ENCODE measurements at regions not wholly inside any gene's neighbourhood (a gene's known extent, or its start where the extent isn't known, plus 50 kb on each side); places are given as distances from the start of the nearest gene placed in this dataset.
"Not testable (repeated sequence)": the region's sequence is repeated elsewhere in the genome, so short reads cannot be mapped to it uniquely, and the experiment has no call there.

DNA sequence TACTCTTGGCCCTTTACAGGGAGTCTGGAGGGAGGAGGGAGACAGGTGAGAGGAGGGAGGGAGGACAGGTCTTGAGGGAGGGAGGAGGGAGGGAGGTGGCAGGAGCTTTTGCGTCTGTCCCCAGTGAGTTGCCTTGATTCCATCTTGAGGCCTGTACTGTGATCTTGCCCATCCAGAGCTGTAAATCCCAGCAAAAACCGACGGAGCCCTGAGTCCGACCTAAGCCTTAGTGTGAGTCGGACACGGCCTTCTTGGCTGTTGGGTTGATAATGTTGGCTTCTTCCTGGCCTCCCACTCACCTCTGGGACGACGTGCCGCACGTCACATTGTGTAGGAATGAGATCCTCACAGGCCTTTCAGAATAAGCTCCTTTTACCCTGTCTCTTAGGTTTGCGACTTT, 72.5 kb downstream of the RGS12 start:
- DNase-seq = no peak

DNA sequence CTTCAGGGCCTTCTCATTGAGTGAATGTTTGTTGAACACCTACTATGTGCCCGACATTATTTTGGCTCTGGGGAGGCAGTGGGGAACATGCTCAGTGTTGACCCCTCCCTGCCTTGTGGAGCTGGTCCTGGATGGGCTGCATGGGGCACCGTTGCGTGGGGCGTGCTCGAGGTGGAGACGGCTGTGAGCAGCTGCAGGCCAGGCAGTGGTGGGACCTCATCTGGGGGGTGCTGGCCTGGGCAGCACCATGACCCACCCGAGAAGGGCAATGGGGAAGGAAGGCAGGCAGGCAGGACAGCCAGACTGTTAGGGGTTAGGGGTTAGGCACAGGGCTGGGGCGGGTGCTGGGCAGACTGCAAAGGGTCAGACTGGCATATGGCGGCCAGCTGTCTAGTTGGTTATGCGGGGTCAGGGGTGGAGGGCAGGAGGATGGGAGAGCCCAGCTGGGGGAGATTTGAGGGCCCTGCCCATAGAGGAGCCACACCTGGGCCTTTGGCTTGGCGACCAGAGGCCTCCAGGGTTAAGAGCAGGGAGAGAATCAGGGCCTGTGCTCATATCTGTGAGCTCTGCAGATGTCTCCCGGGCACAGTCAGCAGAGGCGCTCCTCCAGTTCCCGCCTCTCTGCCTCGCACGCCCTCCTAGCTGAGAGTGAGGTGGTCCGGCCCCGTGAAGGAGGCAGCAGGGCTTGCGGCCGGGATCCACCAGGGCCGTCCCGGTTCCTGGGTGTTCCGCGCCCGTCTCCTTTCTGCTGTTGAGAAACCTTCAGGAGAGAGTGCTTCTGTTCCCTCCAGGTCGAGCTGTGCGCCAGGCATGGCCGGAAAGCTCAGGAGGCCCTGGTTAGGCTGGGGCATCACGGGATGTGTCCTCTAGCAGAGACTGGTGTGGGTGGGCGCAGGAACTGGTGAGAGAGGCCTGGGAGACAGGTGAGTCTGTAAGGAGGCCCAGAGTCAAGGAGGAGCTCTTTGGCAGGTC, 73.3 kb downstream of the RGS12 start:
- no peak for DNase-seq

DNA sequence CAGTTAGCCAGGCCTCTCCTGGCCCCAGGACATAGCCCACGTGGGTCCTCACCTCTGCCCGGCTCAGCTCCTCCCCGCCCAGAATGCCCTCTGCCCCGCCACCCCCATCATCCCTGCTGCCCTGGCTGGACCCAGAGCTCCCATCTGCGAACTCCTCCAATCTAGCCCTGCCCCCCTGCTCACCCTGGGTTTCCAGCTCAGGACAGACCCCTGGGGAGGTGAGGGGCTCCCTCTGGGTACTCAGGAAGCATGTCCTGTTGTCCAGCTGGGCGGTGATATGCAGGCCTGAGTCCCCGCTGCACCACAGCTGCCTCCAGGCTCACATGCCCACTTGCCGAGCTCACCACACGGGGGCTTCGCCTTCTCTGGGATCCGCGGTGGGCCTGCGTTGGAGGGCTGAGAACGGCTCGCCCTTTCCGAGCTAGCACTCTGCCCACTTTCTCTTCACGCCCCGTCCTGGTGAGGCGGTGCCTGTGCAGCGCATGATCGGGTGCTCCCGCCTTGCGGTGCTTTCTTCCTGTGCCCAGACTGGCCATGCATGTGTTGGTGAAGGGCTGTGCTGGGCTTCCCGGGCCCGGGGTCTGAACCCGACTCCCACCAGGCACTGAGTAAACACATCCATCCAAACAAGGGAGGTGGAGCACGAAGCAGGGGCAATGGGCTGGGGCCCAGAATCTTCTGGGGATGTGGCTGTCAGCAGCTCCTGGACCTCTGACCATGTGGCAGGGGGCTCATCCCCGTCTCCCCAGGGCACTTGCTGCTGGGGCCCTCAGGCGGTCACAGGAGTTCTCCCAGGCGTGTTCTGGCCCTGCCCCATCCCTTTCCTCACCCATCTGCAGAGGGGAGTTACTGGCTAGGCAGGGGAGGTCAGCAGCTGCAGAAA, 74.3 kb downstream of the RGS12 start:
- DNase-seq = no peak

DNA sequence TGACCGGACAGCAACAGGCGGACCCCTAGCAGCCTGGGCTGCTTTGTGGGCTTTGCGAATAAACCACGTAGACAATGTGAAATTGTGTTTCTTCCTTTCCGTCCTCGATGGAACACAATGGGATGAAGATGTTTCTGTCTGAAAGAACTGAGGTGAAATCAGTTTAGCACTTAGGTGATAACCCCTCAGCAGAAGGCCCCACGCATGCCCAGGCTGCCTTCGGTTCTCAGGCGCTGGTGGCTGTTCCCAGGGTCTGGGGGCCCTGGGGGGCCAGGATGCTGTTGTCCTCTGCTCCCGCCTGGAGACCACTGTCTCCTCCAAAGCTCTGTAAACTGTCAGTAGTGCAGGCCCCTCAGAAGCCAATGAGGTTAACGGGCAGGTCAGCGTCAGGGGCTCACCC, 73.9 kb upstream of the HGFAC start:
- DNase-seq = no peak

DNA sequence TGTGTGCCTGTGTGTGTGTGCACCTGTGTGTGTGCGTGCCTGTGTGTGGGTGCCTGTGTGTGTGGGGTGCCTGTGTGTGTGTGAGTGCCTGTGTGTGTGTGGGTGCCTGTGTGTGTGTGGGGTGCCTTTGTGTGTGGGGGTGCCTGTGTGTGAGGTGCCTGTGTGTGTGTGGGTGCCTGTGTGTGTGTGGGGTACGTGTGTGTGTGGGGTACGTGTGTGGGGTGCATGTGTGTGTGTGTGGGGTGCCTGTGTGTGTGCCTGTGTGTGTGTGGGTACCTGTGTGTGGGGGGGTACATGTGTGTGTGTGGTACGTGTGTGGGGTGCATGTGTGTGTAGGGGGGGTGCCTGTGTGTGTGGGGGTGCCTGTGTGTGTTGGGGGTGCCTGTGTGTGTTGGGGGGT, 73.4 kb upstream of the HGFAC start:
- DNase-seq = no peak

DNA sequence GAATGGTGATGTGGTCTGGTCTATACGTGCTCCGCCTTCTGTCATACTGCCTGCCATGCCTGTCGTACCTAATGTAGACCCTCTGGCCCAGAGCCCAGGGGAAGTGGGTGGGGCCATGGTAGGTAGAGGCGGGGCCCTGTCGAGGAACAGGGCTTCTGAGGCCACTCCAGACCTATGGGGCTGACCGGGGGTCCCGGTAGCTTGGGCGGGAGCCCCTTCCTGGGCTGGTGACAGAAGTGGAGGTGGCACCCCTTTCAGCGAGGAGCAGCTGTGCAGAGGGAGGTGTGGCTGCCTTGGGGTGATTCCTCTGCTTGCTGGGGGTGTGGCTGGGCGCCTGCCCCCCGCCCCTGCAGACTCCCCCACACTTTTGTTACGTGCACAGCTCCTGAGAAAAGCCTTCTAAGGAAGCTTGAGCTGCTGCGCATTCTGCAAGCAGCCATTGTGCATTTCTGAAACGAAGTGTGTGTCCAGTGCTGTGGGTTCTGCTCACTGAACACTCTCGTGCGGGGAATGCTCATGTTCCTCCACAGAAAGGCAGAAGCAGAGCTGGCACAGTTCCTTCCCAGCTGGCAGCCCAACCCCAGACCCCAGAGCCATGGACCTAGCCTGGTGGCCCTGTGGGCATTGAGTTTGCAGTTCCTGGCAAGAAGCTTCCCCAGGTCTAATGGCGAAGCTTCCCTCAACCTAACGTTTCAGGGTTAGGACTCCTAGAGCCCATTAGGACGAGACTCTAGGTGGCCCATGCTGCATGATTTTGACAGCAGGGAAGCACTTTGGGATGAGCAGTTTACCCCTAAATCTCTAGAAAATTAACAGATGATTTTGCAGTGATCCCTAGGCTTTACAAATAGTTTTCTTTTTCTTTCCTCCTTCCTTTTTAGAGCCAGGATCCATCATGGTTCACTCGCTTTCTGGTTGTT, 72.7 kb upstream of the HGFAC start:
- DNase-seq = no peak

DNA sequence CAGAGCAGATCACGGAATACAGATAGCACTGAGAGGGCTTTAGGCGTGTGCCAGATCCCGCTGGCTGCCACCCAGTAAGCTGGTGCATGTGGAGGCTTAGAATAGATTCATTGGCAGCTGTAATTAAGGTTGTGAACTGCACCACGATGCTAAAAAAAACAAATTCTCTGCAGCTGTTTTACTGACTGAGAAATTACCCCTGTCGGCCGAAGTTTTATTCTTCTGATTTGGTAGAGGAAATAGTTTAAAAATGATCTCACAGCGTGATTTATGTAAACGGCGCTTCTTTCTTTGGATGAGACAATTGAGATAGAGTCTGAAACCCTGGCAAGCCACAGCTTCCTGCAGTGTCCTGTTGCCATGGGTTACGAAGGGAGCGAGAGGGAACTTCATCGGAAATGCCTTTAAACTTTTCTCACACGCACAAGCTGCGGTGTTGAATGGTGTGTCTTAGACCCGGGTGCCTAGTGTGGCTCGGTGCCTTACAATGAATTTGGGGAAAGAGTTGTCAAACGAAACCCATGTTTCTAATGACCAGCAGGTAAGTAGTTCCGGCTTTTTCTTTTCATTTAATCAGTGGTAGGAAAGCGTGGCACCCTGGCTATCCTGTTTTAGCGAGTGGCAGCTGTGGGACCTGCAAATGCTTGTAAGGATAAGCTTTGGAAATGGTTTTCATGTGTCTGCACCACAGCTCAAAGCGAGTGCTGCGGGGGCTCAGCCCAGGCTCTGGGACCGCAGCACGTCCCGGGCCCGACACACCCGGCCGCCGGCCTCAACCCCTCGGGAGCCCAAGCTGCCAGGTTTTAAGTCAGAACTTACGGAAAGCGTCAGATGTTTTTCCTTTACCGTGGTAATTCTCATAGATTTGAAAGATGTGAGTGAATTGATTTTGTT, 71.7 kb upstream of the HGFAC start:
- peak; percentile 51 for DNase-seq

DNA sequence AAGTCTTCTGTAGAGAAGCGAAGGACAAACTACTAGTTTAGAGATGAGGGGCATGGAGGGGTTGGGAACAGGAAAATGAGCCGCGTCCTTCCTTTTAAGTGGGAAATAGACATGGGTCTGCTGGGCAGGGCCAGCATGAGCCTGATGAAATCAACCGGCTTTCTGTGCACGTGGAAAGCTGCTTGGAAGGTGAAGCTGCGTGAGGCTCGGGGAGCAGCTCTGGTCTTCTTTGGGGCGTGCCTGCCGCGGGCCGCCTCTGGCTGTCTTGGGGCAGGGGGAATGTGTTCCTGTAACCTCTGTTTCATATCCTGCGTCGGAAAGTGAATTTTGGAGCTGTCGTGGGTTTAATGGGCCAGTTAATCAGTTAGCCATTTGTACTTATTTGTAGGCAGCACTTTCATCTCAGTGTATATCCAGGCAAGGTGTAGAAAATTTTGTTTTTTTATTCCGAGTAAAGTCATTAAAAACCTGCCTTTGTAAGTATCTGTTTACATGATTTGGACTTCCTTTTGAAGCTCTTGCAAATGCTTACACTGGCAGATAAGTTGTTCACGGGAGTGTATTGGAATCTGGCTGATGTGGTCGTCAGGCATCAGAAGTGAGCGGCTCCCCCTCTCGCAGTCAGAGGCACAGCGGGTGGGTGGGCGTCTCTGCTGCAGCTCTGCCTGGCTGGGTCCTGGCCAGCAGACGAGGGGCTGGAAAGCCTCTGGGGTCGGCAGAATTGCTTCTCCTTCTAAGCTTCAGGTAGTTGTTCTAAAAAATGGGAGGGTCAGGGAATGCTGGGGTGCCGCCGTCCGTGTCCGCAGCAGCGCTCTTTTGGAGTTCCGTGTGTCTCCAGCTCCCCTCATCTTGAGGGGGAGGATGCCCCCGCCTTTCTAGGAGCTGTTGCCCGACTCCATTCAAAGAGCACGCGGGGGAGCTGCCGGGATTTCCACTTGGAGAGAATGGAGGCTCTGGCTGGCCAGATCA, 70.5 kb upstream of the HGFAC start:
- DNase-seq = no peak

DNA sequence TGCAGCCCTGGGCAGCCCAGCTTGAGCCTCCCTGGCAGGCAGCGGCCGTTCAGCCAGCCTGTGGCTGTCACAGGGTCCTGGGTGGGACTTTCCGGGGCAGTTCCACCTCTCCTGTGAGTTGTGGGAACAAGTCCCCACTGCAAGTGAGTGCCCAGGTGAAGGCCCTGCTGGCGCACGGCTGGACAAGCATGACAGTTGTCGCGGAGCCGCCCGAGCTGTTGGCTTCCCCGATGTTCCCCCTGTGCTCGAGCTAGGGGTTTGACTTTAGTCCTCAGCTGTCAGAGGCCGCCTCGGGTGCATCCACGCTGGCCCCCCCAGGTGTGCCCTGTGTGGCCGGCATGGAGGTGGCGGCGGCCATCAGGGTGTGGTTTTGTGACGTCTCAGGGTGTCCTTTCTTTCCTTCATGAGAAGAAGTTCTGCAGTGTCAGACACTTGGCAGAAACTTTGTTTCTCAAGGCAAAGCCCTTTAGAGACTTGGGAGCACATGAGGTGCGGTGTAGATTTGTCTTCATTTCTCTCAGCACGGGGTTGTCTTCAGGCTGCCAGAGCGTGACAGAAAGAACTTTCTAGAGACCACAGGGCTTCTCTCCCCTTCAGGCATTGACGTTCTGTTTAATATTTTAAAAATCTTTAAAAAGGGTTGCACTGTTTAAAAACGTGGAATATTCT, 69.4 kb upstream of the HGFAC start:
- no peak for DNase-seq

DNA sequence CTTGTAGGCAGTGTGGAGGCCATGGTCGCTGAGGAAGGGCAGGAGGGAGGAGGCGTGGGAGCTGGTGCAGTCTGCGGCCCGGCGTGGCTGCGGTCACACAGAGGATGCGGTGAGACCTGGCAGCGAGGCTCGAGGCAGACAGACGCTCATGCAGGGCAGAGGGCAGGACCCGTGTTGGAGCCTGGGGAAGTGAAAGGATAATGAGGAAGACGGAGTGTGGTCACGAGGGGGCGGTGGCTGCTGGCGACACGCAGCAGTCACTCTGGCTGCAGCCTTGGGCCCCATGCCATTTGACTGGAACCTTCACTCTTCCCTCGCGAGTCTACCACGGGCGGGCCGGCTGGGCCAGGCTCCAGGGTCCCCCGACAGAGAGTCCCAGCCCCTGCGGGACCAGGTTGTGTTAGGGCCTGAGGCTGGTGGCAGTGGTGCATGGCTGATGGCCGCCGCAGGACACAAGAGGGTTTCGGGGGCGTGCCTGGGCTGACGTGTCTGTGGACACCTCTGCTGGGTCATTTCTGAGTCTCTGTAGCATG, 68.8 kb upstream of the HGFAC start:
- no peak for DNase-seq

DNA sequence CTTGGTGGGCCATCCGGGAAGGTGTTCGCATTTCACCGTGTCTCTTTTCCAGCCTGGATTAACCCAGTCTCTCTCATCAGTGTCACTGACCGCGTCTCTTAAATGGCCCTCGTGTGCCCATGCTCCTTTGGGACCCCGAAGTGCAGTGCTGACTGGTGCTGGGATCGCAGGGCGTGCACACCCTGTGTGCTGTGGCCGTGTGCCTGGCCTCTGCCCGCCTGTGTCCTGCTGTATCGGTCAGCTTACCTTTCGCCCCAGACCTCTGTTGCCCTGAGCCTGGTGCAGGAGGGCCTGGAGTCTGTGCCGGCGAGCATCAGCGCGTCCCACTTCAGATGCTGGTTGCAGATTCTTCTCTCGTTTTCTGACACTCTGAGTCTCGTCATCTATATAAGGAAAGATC, 68.3 kb upstream of the HGFAC start:
- no peak for DNase-seq

DNA sequence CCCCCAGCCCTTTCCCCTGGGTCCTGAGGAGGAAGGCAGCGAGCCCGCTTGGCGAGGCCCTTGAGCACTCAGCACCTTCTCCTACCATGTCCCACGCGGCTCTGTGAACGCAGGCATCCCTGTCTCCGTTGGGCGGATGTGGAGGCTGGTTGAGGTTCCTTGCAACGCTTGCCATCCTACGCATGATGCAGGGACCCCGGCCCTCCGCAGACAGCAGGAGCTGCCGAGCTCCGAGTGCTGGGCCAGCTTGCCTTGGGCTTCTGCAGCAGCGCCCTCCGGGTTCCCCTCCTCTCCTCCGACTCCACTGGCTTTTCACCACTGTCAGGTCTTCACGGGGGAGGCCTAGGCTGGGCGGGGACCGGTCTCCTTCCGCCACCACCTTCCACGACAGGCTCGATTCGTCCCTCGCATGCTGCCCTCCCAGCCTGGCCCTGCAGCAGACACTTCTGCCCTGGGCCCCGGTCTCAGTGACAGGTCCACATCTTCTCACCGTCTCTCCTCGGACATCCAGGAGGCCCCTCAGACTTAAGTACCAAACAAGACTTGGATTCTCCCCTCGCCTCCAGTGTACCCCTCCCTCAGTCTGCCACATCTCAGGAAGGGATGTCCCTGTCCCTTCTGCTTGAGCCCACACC, 67.6 kb upstream of the HGFAC start:
- DNase-seq = no peak

DNA sequence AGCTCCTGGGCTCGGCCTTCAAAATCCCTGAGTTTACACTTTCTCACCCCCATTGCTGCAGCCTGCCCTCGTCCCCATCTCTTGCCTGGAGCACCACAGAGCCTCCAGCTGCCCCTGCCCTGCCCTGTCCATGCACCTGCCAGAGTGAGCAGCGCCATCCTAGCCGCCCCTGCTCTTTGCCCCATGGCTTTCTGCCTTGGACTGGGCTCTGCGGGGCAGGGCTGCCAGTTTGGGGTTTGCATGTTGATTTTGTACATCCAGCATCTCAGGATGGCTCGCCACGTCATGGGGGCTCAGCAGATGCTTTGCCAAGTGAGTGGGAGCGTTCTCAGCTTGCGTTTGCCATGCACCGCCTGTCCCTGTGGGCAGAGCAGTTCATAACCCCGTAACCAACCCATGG, 67.1 kb upstream of the HGFAC start:
- no peak for DNase-seq

DNA sequence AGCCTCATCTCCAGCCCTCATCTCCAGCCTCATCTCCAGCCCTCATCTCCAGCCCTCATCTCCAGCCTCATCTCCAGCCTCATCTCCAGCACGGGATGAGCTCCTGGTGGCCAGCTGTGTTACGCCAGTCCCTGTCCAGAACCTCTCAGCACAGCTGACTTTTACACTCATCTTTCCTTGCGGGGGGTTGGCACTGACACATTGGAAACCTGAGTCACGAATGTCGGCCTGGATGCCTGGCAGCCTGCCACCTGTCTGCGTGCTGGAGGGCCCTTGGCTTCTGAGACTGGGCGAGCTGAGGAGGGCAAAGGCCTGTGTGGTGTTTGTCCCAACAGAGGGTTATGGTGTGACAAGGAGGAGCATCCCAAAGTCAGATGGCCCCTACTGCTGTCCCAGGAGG, 66.1 kb upstream of the HGFAC start:
- DNase-seq = no peak

DNA sequence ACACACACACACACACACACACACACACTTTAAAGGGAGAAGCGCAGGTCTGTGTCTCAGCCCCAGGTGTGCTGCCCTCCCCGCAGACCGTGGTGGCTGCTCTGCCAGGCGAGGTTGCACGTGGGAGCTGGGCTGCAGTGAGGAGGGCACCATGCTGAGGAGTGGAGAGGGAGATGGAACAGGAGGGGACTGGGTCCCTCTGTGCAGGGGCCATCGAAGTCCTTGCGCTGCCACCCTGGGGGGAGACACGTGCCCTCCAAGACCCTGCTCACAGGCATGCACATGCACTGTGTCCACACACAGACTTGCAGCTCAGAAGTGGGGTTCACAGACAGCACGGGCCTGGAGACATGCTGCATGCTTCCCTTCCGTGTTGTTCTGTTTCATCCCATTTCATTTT, 65.5 kb upstream of the HGFAC start:
- no peak for DNase-seq

DNA sequence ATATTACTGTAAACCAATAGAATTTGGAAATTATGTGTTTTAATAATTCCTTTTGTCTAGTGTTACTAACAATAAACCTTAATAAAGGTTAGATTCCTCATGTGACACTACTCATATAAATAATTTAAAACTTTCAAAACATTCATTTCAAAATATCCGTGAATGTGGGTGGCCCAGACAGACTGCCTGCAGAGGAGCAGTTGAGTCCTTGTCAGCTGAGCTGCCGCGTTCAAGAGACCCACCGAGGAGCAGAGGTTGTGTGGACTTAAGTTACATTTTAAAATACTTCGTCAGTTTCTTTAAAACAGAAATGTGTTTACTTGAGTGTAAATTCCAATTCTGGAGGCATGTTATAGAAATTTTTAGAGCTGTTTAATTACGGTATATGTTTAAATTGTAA, 64.2 kb upstream of the HGFAC start:
- no peak for DNase-seq

DNA sequence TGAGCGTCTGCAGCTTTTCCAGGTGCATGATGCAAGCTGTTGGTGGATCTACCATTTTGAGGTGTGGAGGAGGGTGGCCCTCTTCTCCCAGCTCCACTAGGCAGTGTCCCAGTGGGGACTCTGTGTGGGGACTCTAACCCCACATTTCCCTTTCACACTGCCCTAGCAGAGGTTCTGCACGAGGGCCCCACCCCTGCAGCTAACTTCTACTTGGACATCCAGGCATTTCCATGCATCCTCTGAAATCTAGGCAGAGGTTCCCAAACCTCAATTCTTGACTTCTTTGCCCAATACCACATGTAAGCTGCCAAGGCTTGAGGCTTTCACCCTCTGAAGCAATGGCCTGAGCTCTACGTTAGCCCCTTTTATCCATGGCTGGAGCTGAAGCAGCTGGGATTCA, 61.4 kb upstream of the HGFAC start:
- not testable (repeated sequence) for DNase-seq

DNA sequence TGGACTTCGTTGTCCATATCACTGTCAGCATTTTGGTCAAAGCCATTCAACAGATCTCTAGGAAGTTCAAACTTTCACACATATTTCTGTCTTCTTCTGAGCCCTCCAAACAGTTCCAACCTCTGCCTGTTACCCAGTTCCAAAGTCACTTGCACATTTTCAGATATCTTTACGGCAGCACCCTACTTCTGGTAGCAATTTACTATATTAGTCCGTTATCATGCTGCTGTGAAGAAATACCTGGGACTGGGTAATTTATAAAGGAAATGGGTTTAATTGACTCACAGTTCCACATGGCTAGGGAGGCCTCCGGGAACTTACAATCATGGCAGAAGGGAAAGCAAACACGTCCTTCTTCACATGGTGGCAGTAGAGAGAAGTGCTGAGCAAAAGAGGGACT, 60.6 kb upstream of the HGFAC start:
- not testable (repeated sequence) for DNase-seq

DNA sequence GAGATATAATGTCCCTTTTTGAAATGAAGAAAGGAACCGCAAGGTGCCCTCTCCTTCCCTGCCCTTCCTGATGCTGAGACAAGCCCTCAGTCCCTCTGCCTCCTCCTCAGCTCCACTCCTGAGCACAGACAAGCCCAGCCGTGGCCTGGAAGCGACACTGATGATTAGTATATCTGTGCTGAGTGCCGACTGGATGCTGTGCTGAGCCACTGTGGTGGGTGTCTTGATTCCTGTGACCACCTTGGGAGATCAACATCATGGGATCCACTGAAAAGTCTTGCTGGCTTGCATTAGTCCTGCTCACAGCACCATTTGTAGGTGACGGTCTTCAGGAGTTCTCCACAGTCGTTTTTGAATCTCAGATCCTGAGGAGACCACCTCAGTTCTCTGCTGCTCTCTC, 59.5 kb upstream of the HGFAC start:
- DNase-seq = no peak
